Adrenal gland (tissue), 5 donors: ENCODE measurements at regions not wholly inside any gene's neighbourhood (a gene's known extent, or its start where the extent isn't known, plus 50 kb on each side); places are given as distances from the start of the nearest gene placed in this dataset.

Source experiments
- CTCF ChIP-seq, 6 experiments: fragments of 450-650 bp in 4 of 6; fragments of 200-600 bp in 2 of 6; sonication (generic) in 1 of 6; IDR thresholded peaks; 1 replicate in 5 of 6; 2 replicates in 1 of 6; pipeline versions ENCODE4 v1.5.1 to v1.8.0; 2016 to 2021; ENCODE audit warnings: antibody characterized with exemption in 6 of 6, mild to moderate bottlenecking in 2 of 6, moderate library complexity in 1 of 6
- POLR2A ChIP-seq, 2 donors: fragments of 450-650 bp; IDR thresholded peaks; one replicate each; pipeline ENCODE4 v1.6.1; 2017; ENCODE audit warnings: antibody characterized with exemption in 2 of 2, mild to moderate bottlenecking in 2 of 2, moderate library complexity in 1 of 2
- donor health status: DM: no; HTN: no; CAD: no.

- no peak for TF ChIP-seq CTCF (IDR thresholded peaks at IDR 0.05)
- no peak for TF ChIP-seq POLR2A (IDR thresholded peaks at IDR 0.05)
Measured at GRCh38 chr6:163904186-163904585, 489.7 kb downstream of the QKI start.
